ENCODE measurements at regions not wholly inside any gene's neighbourhood (a gene's known extent, or its start where the extent isn't known, plus 50 kb on each side); places are given as distances from the start of the nearest gene placed in this dataset.

DNA sequence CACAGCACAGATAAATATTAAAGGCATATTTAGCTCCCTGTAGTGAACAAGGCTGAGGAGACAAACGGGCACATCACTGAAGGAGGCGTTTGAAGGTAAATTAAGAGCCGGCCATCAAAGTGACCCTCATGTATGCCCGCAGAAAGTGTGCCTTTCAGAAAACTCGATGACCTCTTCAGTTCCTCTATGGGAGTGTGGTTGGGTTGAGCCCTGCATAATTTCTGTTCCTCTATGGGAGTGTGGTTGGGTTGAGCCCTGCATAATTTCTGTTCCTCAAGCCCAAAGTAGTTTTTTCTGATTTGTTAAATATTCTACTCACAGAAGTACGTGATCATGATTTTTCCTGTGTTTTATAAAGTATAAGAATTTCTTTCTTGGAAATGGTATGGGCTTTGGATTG, 568.5 kb downstream of the TSN start:
- no peak overlapping the region for H2BK15ac ChIP-seq (ENCODE audit: low read length)
- no peak overlapping the region for H2AK5ac ChIP-seq (ENCODE audit: low read depth, low read length)
- H3K4me2 ChIP-seq (ENCODE audit: insufficient read depth in 1 of 2, low read depth in 2 of 2, low read length in 2 of 2), result no peak overlapping the region
- no peaks in the 10 kb centered on the region for H3K79me2 ChIP-seq (ENCODE audit: control insufficient read depth in 1 of 2, insufficient read depth in 2 of 2, low read length in 2 of 2)
- no peak overlapping the region for H2BK20ac ChIP-seq (ENCODE audit: low read length)
- H3K56ac ChIP-seq (replicated peaks; ENCODE audit: insufficient read length, low read depth, low read length), result no peak overlapping the region
- FAIRE-seq (no peak), DNase-seq (ENCODE audit: low read depth in 1 of 2, low spot score in 2 of 2) (no peak)
- no peaks in the 10 kb centered on the region for H3K36me3 ChIP-seq (ENCODE audit: control insufficient read depth in 2 of 4, insufficient read depth in 4 of 4, low read length in 3 of 4)
- H3K4ac ChIP-seq (replicated peaks; ENCODE audit: insufficient read length, low read depth, low read length), result no peak overlapping the region
- TF ChIP-seq CBX8 (IDR thresholded peaks at IDR 0.05; ENCODE audit: borderline replicate concordance, low read depth, low read length), result no peak
- no peak for TF ChIP-seq ASH2L (IDR thresholded peaks at IDR 0.05; ENCODE audit: low read length)
- no peak for TF ChIP-seq FOSL1 (IDR thresholded peaks at IDR 0.05; ENCODE audit: insufficient read depth, low read depth, low read length)
- no peak for TF ChIP-seq CBX5 (IDR thresholded peaks at IDR 0.05; ENCODE audit: low read depth, low read length)
- no peak for TF ChIP-seq EP300 (IDR thresholded peaks at IDR 0.05; ENCODE audit: borderline replicate concordance in 1 of 2, low read depth in 2 of 2, low read length in 2 of 2)
- TF ChIP-seq, protein P1, sequence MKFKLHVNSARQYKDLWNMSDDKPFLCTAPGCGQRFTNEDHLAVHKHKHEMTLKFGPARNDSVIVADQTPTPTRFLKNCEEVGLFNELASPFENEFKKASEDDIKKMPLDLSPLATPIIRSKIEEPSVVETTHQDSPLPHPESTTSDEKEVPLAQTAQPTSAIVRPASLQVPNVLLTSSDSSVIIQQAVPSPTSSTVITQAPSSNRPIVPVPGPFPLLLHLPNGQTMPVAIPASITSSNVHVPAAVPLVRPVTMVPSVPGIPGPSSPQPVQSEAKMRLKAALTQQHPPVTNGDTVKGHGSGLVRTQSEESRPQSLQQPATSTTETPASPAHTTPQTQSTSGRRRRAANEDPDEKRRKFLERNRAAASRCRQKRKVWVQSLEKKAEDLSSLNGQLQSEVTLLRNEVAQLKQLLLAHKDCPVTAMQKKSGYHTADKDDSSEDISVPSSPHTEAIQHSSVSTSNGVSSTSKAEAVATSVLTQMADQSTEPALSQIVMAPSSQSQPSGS (IDR thresholded peaks at IDR 0.05; ENCODE audit: low read length), result no peak
- no peak for TF ChIP-seq SIRT6 (IDR thresholded peaks at IDR 0.05; ENCODE audit: low read length)
- no peak for TF ChIP-seq RNF2 (IDR thresholded peaks at IDR 0.05; ENCODE audit: borderline replicate concordance, low read depth, low read length, missing control alignments, poor library complexity, severe bottlenecking)
- no peak for TF ChIP-seq TBP (IDR thresholded peaks at IDR 0.05; ENCODE audit: low read depth, low read length)
- no peak overlapping the region for H4K91ac ChIP-seq (replicated peaks; ENCODE audit: insufficient read length, low read length)
- H2AFZ ChIP-seq (ENCODE audit: low read length), result no peak overlapping the region
- CTCF ChIA-PET (ENCODE audit: partially characterized antibody), result no interaction called here
- H3K18ac ChIP-seq (ENCODE audit: extremely low read depth, low read length), result no peak overlapping the region
- H2BK12ac ChIP-seq (ENCODE audit: low read depth, low read length), result no peak overlapping the region
- H3K79me1 ChIP-seq (ENCODE audit: low read depth, low read length), result no peaks in the 10 kb centered on the region
- H3K4me3 ChIP-seq (ENCODE audit: extremely low read depth in 1 of 4, insufficient read depth in 2 of 4, low read depth in 3 of 4, low read length in 4 of 4), result no peak overlapping the region
- no peaks in the 10 kb centered on the region for H3K27me3 ChIP-seq (replicated peaks in 1 of 4; ENCODE audit: control insufficient read depth in 3 of 4, extremely low read depth in 1 of 4, insufficient read depth in 3 of 4, low read length in 3 of 4)
- H3K9ac ChIP-seq (replicated peaks in 1 of 4; ENCODE audit: extremely low read depth in 1 of 4, low read depth in 3 of 4, low read length in 3 of 4), result no peak overlapping the region
- H2BK5ac ChIP-seq (ENCODE audit: low read depth, low read length), result no peak overlapping the region
- H4K8ac ChIP-seq (ENCODE audit: extremely low read depth, insufficient read depth, low read length), result no peak overlapping the region
- POLR2A ChIA-PET (ENCODE audit: partially characterized antibody), result no interaction called here
- no peaks in the 10 kb centered on the region; a peak in 1 of 7 replicates for H3K4me1 ChIP-seq (replicated peaks in 1 of 4; ENCODE audit: control insufficient read depth in 3 of 4, insufficient read depth in 4 of 4, low read length in 3 of 4)
- no peak overlapping the region for H3K23ac ChIP-seq (ENCODE audit: insufficient read length)
- no peak overlapping the region for H2BK120ac ChIP-seq (replicated peaks; ENCODE audit: low read depth, low read length)
- no peaks in the 10 kb centered on the region for H4K20me1 ChIP-seq (replicated peaks in 1 of 2; ENCODE audit: control insufficient read depth in 1 of 2, insufficient read depth in 2 of 2, low read length in 2 of 2)
- no peak overlapping the region for H3K14ac ChIP-seq (ENCODE audit: insufficient read length)
- H3K27ac ChIP-seq (ENCODE audit: low read depth, low read length), result no peak overlapping the region
- WGBS, 2 experiments (ENCODE audit: extremely low coverage in 1 of 2, insufficient coverage in 1 of 2, insufficient read length in 1 of 2, insufficient replicate concordance in 2 of 2, low coverage in 1 of 2, low lambda C conversion rate in 2 of 2, missing lambda C conversion rate in 1 of 2), result 91% methylated on average over 6 of the region's 6 CpGs; no CpG with 5 or more reads in 1 of the 2 experiments
- H3K9me3 ChIP-seq (ENCODE audit: insufficient read depth in 2 of 2, low read depth in 1 of 2, low read length in 1 of 2), result no peaks in the 10 kb centered on the region
- H4K5ac ChIP-seq (ENCODE audit: insufficient read length, low read depth, low read length), result no peak overlapping the region
- H3K23me2 ChIP-seq (ENCODE audit: low read depth, low read length), result no peaks in the 10 kb centered on the region
